Parathyroid adenoma (tissue), 2 donors: ENCODE measurements at regions not wholly inside any gene's neighbourhood (a gene's known extent, or its start where the extent isn't known, plus 50 kb on each side); places are given as distances from the start of the nearest gene placed in this dataset.

Experiments
- H2AFZ ChIP-seq: fragments of 300-600 bp; sonication (generic); one replicate; pipeline ENCODE4 v1.7.0; 2017; ENCODE audit warnings: antibody characterized with exemption, mild to moderate bottlenecking
- H3K27ac ChIP-seq: fragments of 300-600 bp; sonication (generic); one replicate; pipeline ENCODE4 v1.7.0; 2017
- H3K27me3 ChIP-seq: fragments of 300-600 bp; sonication (generic); one replicate; pipeline ENCODE4 v1.7.0; 2017; ENCODE audit warnings: low read length; ENCODE audit not compliant: control insufficient read depth, insufficient read depth
- H3K36me3 ChIP-seq: fragments of 300-600 bp; sonication (generic); one replicate; pipeline ENCODE4 v1.7.0; 2017; ENCODE audit warnings: low read length; ENCODE audit not compliant: control insufficient read depth, insufficient read depth
- H3K4me1 ChIP-seq: fragments of 300-600 bp; sonication (generic); one replicate; pipeline ENCODE4 v1.7.0; 2017; ENCODE audit warnings: control low read depth
- H3K4me2 ChIP-seq: fragments of 300-600 bp; sonication (generic); one replicate; pipeline ENCODE4 v1.7.0; 2017; ENCODE audit warnings: low read length
- H3K4me3 ChIP-seq: fragments of 300-600 bp; sonication (generic); one replicate; pipeline ENCODE4 v1.7.0; 2017; ENCODE audit warnings: low read depth, low read length
- H3K79me2 ChIP-seq: fragments of 300-600 bp; sonication (generic); one replicate; pipeline ENCODE4 v1.7.0; 2017; ENCODE audit warnings: control low read depth
- H3K9ac ChIP-seq: fragments of 300-600 bp; sonication (generic); one replicate; pipeline ENCODE4 v1.7.0; 2017; ENCODE audit warnings: mild to moderate bottlenecking
- H3K9me3 ChIP-seq: fragments of 300-600 bp; sonication (generic); one replicate; pipeline ENCODE4 v1.7.0; 2017; ENCODE audit warnings: low read length; ENCODE audit not compliant: control insufficient read depth
- TF ChIP-seq, protein P1 (sequence below): fragments of 300-600 bp; sonication (generic); IDR thresholded peaks from one replicate; pipeline ENCODE4 v1.7.0; 2017; ENCODE audit warnings: antibody characterized with exemption, mild to moderate bottlenecking
- donor health status: primary hyperparathyroidism.

GRCh38 chr2:181176540-181176939 is 196.1 kb downstream of the UBE2E3 start:
- Histone ChIP-seq H3K9me3 (no peaks in the 10 kb centered on the region), H3K36me3 (no peaks in the 10 kb centered on the region), H3K4me1 (peaks cover 19% of the 10 kb centered on the region), H3K4me3 (no peak overlapping the region), H3K79me2 (no peaks in the 10 kb centered on the region), H3K27me3 (no peaks in the 10 kb centered on the region), H3K27ac (no peak overlapping the region), H2AFZ (no peak overlapping the region), H3K9ac (no peak overlapping the region), H3K4me2 (no peak overlapping the region)
- TF ChIP-seq, protein P1, sequence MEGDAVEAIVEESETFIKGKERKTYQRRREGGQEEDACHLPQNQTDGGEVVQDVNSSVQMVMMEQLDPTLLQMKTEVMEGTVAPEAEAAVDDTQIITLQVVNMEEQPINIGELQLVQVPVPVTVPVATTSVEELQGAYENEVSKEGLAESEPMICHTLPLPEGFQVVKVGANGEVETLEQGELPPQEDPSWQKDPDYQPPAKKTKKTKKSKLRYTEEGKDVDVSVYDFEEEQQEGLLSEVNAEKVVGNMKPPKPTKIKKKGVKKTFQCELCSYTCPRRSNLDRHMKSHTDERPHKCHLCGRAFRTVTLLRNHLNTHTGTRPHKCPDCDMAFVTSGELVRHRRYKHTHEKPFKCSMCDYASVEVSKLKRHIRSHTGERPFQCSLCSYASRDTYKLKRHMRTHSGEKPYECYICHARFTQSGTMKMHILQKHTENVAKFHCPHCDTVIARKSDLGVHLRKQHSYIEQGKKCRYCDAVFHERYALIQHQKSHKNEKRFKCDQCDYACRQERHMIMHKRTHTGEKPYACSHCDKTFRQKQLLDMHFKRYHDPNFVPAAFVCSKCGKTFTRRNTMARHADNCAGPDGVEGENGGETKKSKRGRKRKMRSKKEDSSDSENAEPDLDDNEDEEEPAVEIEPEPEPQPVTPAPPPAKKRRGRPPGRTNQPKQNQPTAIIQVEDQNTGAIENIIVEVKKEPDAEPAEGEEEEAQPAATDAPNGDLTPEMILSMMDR, result no peak

DNA sequence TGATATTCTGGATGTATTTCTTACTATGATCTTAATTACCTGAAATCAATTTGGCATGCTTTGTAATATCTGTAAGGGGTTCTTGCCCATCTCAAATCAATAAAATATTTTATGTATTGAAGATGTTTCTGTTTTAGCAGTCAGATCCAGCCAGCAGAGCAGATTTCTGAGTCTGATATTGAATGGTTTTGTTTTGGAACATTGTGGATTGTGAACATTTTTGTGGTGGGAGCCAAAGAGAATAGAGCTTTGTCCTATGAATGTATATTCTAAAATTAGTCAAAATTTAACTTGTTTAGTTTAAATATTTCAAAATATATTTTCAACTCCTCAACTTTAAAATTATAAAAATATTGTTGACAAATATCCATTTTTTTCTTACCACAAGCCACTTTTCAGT is 197.0 kb downstream of the UBE2E3 start:
- H3K4me2 ChIP-seq, result no peak overlapping the region
- H2AFZ ChIP-seq, result peak overlapping the region; percentile 63
- peaks cover 19% of the 10 kb centered on the region for H3K4me1 ChIP-seq
- no peak overlapping the region for H3K27ac ChIP-seq
- H3K79me2 ChIP-seq, result no peaks in the 10 kb centered on the region
- TF ChIP-seq, protein P1, result no peak
- H3K36me3 ChIP-seq, result no peaks in the 10 kb centered on the region
- H3K9ac ChIP-seq, result no peak overlapping the region
- no peaks in the 10 kb centered on the region for H3K9me3 ChIP-seq
- H3K27me3 ChIP-seq, result no peaks in the 10 kb centered on the region
- no peak overlapping the region for H3K4me3 ChIP-seq

GRCh38 chr2:181178130-181178529 is 197.7 kb downstream of the UBE2E3 start:
- Histone ChIP-seq H3K36me3 (no peaks in the 10 kb centered on the region), H3K9ac (no peak overlapping the region), H3K27ac (no peak overlapping the region), H3K9me3 (no peaks in the 10 kb centered on the region), H3K4me2 (no peak overlapping the region), H2AFZ (peak overlapping the region; percentile 63), H3K4me3 (no peak overlapping the region), H3K4me1 (peaks cover 19% of the 10 kb centered on the region), H3K79me2 (no peaks in the 10 kb centered on the region), H3K27me3 (no peaks in the 10 kb centered on the region)
- TF ChIP-seq, protein P1, result no peak

GRCh38 chr2:181178823-181179412 is 198.5 kb downstream of the UBE2E3 start:
- Histone ChIP-seq H3K9me3 (no peaks in the 10 kb centered on the region), H3K36me3 (no peaks in the 10 kb centered on the region), H3K4me3 (no peak overlapping the region), H3K4me1 (peaks cover 19% of the 10 kb centered on the region), H3K4me2 (no peak overlapping the region), H3K79me2 (no peaks in the 10 kb centered on the region), H3K9ac (no peak overlapping the region), H3K27me3 (no peaks in the 10 kb centered on the region), H2AFZ (no peak overlapping the region), H3K27ac (no peak overlapping the region)
- TF ChIP-seq, protein P1, result no peak

GRCh38 chr2:181183878-181184542 is 203.6 kb downstream of the UBE2E3 start:
- Histone ChIP-seq H2AFZ (no peak overlapping the region), H3K4me2 (no peak overlapping the region), H3K27me3 (no peaks in the 10 kb centered on the region), H3K4me3 (no peak overlapping the region), H3K27ac (no peak overlapping the region), H3K9ac (no peak overlapping the region), H3K79me2 (no peaks in the 10 kb centered on the region), H3K36me3 (no peaks in the 10 kb centered on the region), H3K9me3 (no peaks in the 10 kb centered on the region), H3K4me1 (no peaks in the 10 kb centered on the region)
- TF ChIP-seq, protein P1, result no peak
